ENCODE measurements at regions not wholly inside any gene's neighbourhood (a gene's known extent, or its start where the extent isn't known, plus 50 kb on each side); places are given as distances from the start of the nearest gene placed in this dataset.

GRCh38 chrX:139113708-139114107, 402.2 kb upstream of the FGF13 start:
- no peak for DNase-seq (ENCODE audit: low spot score)
- no peak for TF ChIP-seq EZH2phosphoT487 (IDR thresholded peaks at IDR 0.05)
- no peak for TF ChIP-seq CTCF (IDR thresholded peaks at IDR 0.05)
- TF ChIP-seq EZH2 (IDR thresholded peaks at IDR 0.05): no peak
- Histone ChIP-seq H3K4me3 (no peak overlapping the region), H3K9me3 (ENCODE audit: low read depth) (peaks cover 5% of the 10 kb centered on the region), H3K79me2 (ENCODE audit: low read depth) (no peaks in the 10 kb centered on the region), H3K9ac (no peak overlapping the region), H3K27me3 (no peaks in the 10 kb centered on the region), H3K36me3 (no peaks in the 10 kb centered on the region), H3K27ac (no peak overlapping the region), H3K4me1 (no peaks in the 10 kb centered on the region), H4K20me1 (ENCODE audit: low read depth) (no peaks in the 10 kb centered on the region), H3K4me2 (no peak overlapping the region), H3F3A (ENCODE audit: low read depth) (no peaks in the 10 kb centered on the region), H2AFZ (replicated peaks) (no peak overlapping the region)
- H3K4me3 Mint-ChIP-seq: no peak overlapping the region
- H3K9me3 Mint-ChIP-seq: no peaks in the 10 kb centered on the region
- no peaks in the 10 kb centered on the region for H3K36me3 Mint-ChIP-seq
- peaks cover 2% of the 10 kb centered on the region for H3K4me1 Mint-ChIP-seq
- H3K27ac Mint-ChIP-seq: no peak overlapping the region
- H3K27me3 Mint-ChIP-seq (ENCODE audit: insufficient read depth, low read depth): no peaks in the 10 kb centered on the region

DNA sequence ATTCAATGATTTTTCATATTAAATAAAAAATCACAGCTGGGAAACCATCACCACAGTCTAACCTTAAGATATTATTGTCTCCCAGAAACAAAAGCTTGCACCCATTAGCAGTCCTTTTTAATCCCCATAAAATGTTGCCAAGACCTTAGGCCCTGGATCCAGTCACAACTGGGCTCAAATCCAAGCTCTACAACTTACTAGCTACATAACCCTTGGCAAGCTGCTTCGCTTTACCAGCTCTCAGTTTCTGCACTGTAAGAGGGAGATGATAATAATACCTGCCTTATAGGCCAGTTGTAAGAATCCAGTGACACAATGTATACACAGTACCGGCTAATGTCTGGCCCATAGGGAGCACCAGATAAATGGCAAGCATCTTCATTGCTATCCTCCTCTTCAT, 400.9 kb upstream of the FGF13 start:
- Mint-ChIP-seq H3K27me3 (ENCODE audit: insufficient read depth, low read depth) (no peaks in the 10 kb centered on the region), H3K9me3 (no peaks in the 10 kb centered on the region), H3K27ac (no peak overlapping the region), H3K36me3 (no peaks in the 10 kb centered on the region), H3K4me1 (peaks cover 2% of the 10 kb centered on the region), H3K4me3 (no peak overlapping the region)
- Histone ChIP-seq H3K27ac (no peak overlapping the region), H3K36me3 (no peaks in the 10 kb centered on the region), H3K9ac (no peak overlapping the region), H3K4me1 (no peaks in the 10 kb centered on the region), H3K79me2 (ENCODE audit: low read depth) (no peaks in the 10 kb centered on the region), H2AFZ (replicated peaks) (no peak overlapping the region), H3K4me2 (no peak overlapping the region), H3K27me3 (no peaks in the 10 kb centered on the region), H3K9me3 (ENCODE audit: low read depth) (peaks cover 5% of the 10 kb centered on the region), H3F3A (ENCODE audit: low read depth) (no peaks in the 10 kb centered on the region), H3K4me3 (no peak overlapping the region), H4K20me1 (ENCODE audit: low read depth) (no peaks in the 10 kb centered on the region)
- no peak for DNase-seq (ENCODE audit: low spot score)
- TF ChIP-seq EZH2phosphoT487 (IDR thresholded peaks at IDR 0.05) (no peak), CTCF (IDR thresholded peaks at IDR 0.05) (no peak), EZH2 (IDR thresholded peaks at IDR 0.05) (no peak)

- Mint-ChIP-seq H3K36me3 (no peaks in the 10 kb centered on the region), H3K4me1 (peaks cover 5% of the 10 kb centered on the region), H3K4me3 (no peak overlapping the region), H3K27me3 (ENCODE audit: insufficient read depth, low read depth) (no peaks in the 10 kb centered on the region), H3K9me3 (no peaks in the 10 kb centered on the region), H3K27ac (no peak overlapping the region)
- no peak overlapping the region for H3K9ac ChIP-seq
- H3K79me2 ChIP-seq (ENCODE audit: low read depth): no peaks in the 10 kb centered on the region
- no peak overlapping the region for H3K27ac ChIP-seq
- H3F3A ChIP-seq (ENCODE audit: low read depth): no peaks in the 10 kb centered on the region
- no peak for DNase-seq (ENCODE audit: low spot score)
- TF ChIP-seq EZH2phosphoT487 (IDR thresholded peaks at IDR 0.05) (no peak), CTCF (IDR thresholded peaks at IDR 0.05) (no peak), EZH2 (IDR thresholded peaks at IDR 0.05) (no peak)
- no peak overlapping the region for H3K4me2 ChIP-seq
- H3K36me3 ChIP-seq: no peaks in the 10 kb centered on the region
- H3K27me3 ChIP-seq: no peaks in the 10 kb centered on the region
- no peak overlapping the region for H3K4me3 ChIP-seq
- H4K20me1 ChIP-seq (ENCODE audit: low read depth): no peaks in the 10 kb centered on the region
- no peaks in the 10 kb centered on the region for H3K4me1 ChIP-seq
- no peaks in the 10 kb centered on the region for H3K9me3 ChIP-seq (ENCODE audit: low read depth)
- no peak overlapping the region for H2AFZ ChIP-seq (replicated peaks)
These were observed 394.6 kb upstream of the FGF13 start for GRCh38 chrX:139106069-139106468.
